SKM-1 (cell line): ENCODE measurements at regions not wholly inside any gene's neighbourhood (a gene's known extent, or its start where the extent isn't known, plus 50 kb on each side); places are given as distances from the start of the nearest gene placed in this dataset.

Source experiments
- DNase-seq: peaks from one replicate; lab custom pipeline; 2025; ENCODE audit not compliant: unreplicated experiment; lab: John Stamatoyannopoulos, UW

DNA sequence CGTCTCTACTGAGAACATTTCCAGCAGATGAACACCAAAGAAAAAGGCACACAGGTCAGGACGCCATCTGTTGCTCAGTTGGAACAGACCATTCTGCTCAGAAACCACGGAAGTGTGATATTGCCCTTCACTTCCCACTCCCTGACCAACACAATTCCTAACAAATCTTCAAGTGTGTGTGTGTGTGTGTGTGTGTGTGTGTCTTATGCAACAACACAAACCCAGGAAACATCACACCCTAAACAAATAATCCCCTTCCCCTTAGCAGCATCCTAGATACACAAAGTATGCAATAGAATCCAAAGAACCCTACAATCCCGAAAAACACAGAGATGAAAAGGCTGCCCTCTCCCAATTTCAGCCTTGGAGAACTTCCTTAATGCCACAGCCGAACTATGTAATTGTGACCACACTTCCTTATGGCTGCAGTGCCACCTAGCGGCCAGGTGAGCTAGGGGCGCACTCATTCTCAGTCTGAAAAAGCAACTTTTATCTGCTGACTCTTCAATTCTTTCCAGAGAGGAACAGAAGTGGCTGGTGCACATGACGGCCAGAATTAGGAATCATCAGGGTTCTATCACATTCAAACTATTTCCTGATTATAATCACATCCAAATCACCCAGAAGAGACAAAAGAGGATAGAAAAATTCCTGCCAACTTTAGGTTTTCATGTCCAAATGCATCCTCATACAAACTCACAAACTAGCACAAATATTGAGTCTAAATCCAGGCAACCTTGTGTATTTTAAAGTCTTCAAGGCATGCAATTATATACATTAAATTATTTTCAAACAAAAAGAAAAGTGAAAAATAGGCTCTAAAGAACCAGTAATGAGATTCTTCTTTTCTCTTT is 164.9 kb downstream of the DHX15 start:
- DNase-seq, result peak; percentile 52

DNA sequence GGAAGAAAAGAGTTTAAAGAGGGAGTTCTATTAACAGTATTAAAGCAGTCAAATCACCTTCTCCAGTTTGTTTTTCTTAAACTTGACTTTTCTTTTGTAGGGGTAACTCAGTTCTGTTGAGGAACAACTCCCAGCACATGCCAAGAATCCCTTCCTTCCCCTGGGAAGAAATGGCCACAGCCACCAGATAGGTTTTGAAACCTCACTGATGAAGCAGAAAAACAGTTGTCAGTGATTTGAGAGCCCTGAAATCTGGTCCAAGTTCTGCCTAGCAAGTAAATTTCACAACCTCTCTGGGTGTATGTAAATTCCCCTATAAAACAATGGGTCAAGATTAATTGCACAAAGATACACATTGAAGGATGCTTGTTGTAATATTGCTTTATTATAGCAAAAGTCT is 167.1 kb downstream of the DHX15 start:
- no peak for DNase-seq

DNA sequence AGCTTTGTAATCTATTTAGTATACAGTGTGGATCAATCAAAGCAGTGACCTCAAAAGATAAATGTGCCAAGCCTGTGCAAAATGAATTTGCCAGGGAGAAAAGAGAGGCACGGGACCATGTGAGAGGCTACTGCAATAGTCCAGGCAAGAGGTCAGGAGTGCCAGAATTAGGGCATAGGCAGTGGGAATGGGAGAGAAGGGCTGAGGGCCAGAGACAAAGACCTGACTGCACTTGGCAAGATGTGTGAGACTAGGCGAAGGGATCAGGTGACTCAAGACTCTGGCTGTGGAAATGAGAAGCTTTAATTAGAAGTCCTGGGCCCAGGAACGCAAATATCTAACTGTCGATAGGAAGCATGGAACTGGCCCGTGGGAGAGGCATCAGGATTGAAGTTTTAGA is 168.1 kb downstream of the DHX15 start:
- no peak for DNase-seq

DNA sequence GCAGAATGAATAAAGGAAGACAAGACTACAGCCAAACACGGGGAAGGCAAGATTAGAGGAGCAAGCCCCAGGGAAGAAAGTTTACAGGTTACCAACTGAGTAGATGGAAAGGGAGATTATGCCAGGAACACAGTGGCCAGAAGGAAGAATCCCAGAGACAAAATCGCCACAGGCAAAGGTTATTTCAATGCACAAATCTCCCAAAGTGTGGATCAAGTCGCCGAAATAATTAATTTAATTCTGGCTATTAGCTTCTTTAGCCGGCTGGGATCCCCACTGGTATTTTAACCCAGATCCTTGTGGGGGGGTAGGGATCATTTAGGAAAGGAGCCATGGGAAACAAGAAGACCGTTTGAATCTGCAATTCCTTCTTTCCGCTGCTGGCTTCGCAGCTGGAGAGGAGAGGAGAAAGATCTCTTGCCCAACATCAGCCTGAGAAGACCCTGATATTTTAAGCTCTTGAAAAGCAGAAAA is 171.0 kb downstream of the DHX15 start:
- no peak for DNase-seq

DNA sequence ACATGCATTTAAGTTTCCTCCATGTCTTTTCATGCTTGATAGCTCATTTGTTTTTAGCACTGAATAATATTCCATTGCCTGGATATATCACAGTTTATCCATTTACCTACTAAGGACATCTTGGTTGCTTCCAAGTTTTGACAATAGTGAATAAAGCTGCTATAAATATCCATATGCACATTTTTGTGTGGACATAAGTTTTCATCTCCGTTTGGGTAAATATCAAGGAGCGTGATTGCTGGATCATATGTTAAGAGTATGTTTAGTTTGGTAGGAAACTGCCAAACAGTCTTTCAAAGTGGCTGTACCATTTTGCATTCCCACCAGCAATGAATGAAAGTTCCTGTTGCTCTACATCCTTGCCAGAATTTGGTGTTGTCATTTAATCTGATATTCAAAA is 172.5 kb downstream of the DHX15 start:
- DNase-seq, result no peak

DNA sequence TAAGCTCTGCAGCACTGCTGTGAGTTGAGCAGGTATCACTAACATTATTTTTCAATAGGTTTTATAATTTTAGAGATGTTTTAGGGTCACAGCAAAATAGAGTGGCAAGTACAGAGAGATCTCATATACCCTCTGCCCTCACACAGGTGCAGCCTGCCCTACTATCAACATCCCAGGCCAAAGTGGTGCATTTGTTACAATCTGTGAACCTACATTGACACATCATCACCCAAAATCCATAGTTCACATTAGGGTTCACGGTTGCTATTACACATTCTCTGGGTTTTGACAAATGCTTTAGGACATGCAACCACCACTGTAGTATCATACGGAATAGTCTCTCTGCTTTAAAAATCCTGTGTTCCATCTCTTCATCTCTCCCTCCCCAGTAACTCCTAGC is 173.1 kb downstream of the DHX15 start:
- no peak for DNase-seq

DNA sequence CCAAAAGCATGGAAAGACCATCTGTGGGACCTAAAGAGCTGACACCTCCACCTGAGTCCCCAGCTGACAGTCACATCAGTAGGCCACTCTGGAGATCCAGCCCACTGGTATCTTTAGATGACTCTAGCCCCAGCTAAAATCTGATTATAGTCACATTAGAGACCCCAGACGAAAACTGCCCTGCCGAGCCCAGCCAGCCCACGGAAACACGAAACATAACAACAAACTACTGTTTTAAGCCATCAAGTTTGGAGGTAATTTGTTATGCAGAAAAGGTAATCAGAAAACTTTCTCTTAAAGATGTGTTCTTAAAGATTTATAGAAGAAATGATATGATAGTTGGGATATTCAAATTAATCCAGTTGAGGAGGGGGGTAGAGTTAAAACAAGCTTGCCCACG is 175.7 kb downstream of the DHX15 start:
- DNase-seq, result no peak

DNA sequence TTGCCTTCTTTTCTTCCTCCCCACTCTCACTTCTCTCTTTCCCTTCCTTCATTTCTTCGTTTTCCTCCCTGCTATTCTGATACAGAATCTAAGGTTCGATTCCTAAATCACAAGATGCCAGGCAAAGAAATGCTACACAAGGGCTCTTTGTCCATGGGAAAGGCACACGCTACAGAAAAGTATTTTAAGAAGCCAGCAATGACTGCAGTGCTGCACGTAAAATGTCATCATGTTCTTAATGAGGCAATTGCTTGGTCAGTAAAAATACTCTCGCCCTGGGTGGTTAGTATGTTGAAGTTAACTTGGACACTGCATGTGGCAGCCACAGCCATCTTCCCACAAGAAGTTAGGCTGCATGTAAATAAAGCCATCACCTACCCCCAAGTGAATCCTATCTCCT is 178.4 kb downstream of the DHX15 start:
- no peak for DNase-seq

DNA sequence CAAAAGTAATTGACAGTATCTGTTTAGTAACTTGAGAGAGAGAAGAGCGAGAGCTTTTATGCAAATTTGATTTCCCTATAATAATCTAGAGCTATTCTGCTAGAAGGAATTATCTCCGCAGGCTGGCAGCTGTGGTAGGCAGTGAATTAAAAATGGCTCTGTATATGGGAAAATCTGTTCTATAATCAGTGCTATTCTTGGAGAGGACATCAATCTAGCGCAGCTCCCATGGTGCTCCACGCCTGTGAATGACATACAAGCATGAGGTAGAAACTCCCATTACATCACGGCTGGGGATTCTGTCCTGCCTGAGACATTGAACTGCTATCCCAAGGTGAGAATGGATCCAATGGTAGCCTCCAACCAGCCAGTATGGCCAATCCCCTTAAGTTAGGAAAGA is 179.0 kb downstream of the DHX15 start:
- DNase-seq, result no peak

DNA sequence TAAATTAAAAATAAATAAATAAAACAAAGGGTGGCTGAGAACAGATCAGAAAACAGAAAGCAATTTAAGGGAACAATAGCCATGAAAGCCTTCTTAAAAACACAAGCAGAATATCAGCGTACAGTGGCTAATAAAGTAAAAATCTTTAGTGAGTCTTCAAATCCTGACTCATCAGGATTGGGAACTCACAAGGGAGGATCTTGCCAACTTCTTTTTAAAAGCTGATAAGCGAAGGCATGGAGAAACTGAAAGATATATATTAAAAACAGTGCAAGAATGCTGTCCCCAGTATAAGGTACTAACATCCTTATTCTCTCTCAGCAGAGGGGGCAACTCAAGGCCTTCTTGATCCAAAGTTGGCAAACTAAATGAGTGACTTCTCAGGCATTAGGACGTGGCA is 180.1 kb downstream of the DHX15 start:
- DNase-seq, result no peak

DNA sequence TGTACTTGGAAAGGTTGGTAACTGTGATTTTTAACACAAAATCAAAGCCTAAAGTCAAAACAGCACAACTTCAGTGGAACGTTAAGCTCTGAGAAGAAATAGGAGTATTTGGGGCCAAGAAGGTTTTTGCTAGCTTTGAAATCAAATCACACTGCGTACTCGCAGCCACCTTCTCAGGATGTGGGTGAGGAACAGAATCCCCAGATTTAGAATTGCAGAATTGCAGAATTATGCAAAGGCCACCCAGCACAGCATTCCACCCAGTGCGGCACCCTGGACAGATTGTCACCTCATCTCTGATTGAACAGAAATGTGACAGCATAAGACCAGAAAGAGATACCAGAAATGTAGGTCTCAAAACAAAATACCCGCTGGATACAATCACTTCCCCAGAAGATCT is 181.1 kb downstream of the DHX15 start:
- no peak for DNase-seq

DNA sequence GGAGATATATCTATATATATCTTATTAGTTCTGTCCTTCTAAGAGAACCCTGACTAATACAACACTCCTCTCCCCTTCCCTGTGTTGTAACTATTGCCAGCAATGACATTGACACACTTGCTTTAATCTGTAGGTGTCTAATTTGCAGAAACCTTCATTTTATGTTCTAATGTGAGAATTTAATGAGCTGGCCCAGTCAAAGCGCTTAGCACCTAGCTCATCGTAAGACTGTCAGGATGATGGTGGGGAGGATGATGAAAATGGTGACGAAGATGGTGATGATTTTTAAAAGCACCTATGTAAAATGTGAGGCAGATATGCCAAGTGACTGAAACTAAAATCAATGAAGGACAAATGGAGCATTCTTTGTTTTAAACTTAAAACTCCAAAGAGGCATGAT is 183.8 kb downstream of the DHX15 start:
- no peak for DNase-seq

DNA sequence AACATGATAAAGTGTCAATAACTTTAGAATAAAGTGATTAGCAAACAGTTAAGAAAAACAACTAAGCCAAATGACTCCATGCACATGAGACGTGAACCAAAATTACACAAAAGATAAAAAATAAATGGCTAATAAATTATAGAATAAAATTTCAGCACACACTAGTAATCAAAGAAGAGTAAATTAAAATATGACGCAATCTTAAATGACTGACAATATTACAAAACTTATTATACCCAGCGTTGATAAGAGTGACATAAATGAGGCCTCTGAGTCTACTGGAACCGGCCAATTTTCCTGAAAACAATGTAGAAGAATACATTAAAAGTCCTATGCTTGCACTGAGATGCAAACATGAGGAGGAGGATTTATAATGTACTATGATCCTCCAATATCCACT is 187.4 kb downstream of the DHX15 start:
- no peak for DNase-seq

DNA sequence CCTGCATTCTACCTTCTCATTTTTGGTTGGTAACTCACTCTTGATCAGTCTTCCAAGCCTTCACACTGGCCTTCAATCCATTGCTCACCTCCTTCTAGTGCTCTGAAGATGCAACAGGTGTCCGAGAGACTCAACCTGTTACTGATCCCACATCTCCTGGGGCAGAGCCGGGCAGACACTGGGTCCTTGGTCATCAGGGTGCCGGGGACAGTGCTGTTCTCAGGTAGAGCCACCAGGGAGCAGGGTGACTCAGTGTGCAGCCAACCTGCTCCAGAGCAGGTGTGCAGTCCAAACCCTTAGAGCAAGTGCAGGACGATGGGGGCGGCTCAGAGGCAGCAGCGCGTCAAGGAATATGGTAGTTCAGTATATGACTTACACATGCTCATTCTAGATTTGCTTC is 188.4 kb downstream of the DHX15 start:
- DNase-seq, result no peak

DNA sequence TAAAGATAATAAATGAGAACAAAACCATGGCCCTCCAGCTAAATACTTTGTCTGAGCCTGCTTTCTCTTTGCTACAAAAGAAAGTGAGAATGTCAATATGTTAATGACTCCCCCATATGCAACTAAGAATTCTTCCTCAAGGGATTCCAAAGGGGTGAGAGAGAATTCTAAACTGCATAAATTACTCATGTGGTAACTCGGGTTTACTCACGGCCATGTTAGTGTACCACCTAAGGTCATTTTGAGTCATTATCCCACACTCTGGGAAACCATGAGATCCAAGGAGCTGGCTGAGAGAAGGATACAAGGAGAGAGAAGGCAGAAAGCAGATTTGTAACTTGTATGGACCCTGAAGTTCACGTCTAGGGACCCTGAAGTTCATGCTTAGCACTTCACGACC is 190.3 kb downstream of the DHX15 start:
- DNase-seq, result no peak

DNA sequence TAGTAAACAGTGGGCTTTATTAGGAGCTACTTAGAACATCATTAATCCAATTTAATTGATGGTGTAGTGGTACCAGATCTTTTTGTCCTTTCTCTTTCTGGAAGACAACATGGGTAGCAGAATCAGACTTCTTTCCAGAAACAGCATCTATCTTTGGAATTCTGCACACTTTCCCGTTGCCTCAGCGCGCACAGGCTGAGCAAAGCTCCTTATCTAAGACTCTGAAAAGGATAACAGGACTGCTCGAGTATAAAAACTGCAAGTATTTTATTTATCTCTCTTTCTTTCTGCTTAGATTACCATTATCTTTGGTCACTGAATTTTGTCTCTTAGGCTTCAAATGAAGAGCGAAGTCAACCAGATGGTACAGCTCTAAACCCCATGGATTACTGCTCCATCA is 191.7 kb downstream of the DHX15 start:
- DNase-seq, result no peak

DNA sequence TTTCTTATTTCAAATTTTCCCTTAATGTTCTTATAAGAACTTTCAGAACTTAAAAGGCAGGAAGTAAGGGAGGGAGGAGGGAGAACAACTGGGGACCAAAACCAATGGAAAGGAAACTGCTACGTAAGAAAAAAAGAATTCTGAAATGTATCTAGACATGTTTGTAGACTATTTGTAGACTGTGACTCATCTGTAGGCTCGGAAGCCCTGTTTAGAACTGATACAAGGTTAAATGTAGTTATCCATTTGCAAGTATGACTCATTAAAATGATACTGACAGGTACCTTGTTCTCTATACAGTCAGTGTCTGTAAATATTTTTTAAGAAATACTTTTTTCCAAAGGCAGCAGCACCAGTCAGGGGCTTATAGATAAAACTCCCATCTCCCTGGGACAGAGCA is 202.0 kb downstream of the DHX15 start:
- no peak for DNase-seq

DNA sequence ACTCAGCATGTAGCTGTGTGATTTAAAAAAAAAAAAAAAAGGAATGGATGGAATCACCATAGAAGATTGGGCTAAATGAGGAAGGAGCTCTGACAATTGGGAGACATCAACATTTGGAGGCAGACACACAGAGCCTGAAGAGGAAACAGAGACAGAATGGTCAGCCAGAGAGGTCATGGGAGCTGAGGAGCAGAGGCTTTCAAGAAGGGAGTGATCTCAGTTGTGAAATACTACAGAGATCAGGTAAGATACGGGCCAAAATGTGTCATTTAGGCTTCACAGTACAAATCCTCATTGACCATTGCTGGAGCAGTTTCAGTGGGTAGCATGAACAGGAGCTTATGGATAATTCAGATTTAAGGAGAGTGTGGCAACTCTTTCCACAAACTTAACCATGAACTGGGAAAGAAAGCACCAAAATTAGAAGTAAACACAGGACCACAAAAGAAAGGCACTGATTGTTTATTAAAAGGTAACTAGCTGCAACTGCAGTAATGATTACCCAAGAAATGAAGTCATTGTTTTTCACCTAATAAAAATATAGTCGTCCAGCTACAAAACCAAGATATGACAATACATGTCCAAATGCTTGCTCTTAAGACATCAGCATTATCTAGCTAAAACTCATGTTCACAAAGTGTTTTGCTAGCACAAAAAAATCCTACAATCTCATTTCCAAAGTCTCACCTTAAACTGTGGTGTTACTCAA is 203.2 kb downstream of the DHX15 start:
- DNase-seq, result no peak

DNA sequence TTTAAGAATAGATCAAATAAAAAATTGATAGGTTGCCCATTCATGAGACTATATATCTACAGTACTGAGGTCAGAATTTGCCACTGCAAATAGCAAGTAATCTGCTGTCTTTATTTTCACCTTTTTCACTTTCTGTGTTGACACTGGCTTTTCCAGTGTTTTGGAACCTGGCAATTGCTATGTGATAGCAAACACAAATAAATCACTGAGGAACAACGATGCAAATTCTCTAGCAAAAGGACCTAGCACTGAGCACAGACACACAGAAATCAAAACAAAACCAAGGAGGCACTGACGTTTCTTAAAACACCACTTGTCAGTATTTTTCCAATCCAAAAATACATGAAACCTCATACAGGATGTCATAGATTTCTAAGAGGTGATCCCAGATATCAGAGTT is 210.7 kb downstream of the DHX15 start:
- no peak for DNase-seq

DNA sequence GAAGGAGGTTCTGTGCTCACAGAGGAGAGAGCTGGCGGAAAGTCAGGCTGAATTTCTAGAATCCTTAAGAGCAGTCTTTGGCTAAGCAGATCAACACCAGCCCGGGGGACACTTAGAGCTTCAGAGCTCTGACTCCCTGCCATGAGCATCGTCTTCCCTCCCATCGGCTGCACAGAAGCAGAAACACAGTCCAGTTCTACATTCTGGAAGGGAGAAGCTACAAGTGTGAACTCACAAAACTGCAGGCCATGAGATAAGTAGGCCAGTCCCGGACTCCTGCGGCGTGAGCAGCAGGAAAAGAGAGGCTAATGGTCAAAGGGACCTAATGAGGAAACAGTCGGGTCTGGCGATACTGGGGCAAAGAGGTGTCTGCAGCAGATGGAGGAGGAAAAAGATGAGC is 211.5 kb downstream of the DHX15 start:
- no peak for DNase-seq

DNA sequence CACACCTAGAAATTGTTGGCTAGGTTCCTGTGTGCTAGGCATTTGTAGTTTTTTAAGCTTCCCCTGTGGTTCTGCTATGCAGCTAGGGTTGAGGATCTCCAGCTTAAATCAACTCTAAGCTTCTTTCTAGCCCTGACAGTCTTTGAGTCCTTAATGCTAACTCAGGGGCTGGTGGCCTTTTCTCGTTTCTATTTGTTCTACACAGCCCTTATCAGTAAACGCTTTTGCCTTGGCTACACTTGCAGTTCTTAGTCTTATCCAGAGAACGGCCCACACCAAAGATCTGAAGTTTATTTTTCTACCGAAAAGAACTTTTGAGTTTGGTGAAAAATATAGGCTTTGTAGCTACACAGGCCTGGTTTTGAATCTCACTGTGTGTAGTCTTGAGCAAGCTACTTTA is 212.0 kb downstream of the DHX15 start:
- no peak for DNase-seq

DNA sequence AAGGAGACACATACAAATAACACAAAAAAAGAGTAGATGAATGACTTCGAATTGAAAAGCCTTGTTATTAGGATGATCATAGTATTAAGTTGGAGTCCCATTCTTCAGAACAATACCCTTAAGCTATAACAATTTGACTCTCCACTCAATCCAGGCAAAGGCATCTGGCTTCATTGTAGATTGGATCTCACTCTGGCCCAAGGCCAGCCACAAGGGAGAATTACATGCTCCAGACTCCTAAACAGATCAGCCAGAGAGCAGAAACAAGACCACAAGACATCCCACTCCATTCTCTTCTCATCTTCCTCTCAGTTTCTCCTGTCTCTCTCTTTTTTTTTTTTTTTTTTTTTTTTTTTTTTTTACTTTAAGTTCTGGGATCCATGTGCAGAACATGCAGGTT is 213.9 kb downstream of the DHX15 start:
- DNase-seq, result no peak
